ENCODE measurements at regions not wholly inside any gene's neighbourhood (a gene's known extent, or its start where the extent isn't known, plus 50 kb on each side); places are given as distances from the start of the nearest gene placed in this dataset.
A peak's percentile ranks its signal among the peaks of the same experiment; 100 is the strongest.

DNA sequence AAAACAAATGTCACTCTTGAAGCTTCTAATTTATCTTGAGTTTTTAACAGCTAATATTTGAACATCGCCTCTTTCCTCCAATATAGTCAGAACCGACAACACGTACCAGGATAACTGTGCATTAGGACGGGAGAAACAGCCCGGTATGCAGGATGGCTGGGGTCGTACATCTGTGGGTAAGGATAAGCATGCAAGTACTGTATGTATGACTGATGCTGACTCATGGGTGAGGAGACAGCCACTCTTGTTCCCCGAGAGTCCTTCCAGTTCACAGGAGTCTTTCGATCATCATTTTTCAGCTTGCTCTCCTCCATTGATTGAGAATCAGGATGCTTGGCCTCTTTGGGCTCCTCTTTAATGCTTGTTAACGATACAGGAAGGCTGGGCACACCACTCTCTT, 102.3 kb downstream of the ZNF608 start:
- Mint-ChIP-seq H3K36me3 (ENCODE audit: insufficient read depth) (peaks cover 70% of the 10 kb centered on the region), H3K4me3 (ENCODE audit: low read depth) (no peak overlapping the region), H3K27me3 (no peaks in the 10 kb centered on the region), H3K9me3 (ENCODE audit: low read depth) (no peaks in the 10 kb centered on the region), H3K27ac (peak overlapping the region; percentile 42), H3K4me1 (ENCODE audit: low read depth) (peaks cover 42% of the 10 kb centered on the region)
- DNase-seq (ENCODE audit: low spot score, unreplicated experiment), result no peak
- TF ChIP-seq, protein P1, sequence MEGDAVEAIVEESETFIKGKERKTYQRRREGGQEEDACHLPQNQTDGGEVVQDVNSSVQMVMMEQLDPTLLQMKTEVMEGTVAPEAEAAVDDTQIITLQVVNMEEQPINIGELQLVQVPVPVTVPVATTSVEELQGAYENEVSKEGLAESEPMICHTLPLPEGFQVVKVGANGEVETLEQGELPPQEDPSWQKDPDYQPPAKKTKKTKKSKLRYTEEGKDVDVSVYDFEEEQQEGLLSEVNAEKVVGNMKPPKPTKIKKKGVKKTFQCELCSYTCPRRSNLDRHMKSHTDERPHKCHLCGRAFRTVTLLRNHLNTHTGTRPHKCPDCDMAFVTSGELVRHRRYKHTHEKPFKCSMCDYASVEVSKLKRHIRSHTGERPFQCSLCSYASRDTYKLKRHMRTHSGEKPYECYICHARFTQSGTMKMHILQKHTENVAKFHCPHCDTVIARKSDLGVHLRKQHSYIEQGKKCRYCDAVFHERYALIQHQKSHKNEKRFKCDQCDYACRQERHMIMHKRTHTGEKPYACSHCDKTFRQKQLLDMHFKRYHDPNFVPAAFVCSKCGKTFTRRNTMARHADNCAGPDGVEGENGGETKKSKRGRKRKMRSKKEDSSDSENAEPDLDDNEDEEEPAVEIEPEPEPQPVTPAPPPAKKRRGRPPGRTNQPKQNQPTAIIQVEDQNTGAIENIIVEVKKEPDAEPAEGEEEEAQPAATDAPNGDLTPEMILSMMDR (IDR thresholded peaks at IDR 0.05; ENCODE audit: unreplicated experiment), result no peak

DNA sequence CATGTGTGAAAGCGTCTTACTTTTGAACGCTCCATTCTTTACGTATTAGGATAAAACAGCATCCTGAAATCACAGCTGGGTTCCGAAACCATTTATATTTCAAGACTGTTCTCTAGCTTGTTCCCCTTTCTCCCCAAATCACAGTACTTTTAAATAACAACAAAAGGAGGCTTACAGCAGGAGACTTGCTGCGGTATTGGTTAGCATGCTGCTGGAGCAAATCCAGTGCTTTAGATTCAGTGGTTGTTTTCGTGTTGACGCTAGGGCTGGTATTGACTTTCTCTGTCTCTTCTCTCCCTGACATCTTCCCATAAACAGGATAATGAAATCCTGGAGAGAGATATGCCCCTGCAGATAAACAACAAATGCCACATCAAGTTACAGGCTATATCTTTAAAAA, 103.1 kb downstream of the ZNF608 start:
- Mint-ChIP-seq H3K36me3 (ENCODE audit: insufficient read depth) (peaks cover 65% of the 10 kb centered on the region), H3K4me3 (ENCODE audit: low read depth) (no peak overlapping the region), H3K9me3 (ENCODE audit: low read depth) (no peaks in the 10 kb centered on the region), H3K4me1 (ENCODE audit: low read depth) (peaks cover 37% of the 10 kb centered on the region), H3K27ac (peak overlapping the region; percentile 34), H3K27me3 (no peaks in the 10 kb centered on the region)
- TF ChIP-seq, protein P1 (IDR thresholded peaks at IDR 0.05; ENCODE audit: unreplicated experiment), result no peak
- no peak for DNase-seq (ENCODE audit: low spot score, unreplicated experiment)

DNA sequence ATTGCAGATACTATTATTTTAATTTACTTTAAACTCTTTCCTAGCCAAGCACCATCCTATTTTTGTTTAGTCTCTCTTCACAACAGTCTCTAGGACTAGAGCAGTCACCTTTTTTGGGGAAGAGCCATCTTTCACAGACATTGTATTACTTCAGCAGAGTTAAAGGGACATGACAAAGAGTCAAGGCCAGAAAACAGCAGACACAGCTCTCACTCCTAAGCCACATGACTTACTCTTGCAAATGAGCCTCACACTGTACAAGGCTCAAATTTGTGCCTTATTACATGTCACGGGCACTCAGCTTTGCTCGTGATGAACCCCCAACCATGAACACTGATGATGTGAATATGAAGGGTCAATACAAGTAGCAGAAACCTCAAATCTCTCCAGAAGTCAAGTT, 104.3 kb downstream of the ZNF608 start:
- no peak for DNase-seq (ENCODE audit: low spot score, unreplicated experiment)
- Mint-ChIP-seq H3K27ac (peak overlapping the region; percentile 48), H3K4me1 (ENCODE audit: low read depth) (peaks cover 32% of the 10 kb centered on the region), H3K27me3 (no peaks in the 10 kb centered on the region), H3K36me3 (ENCODE audit: insufficient read depth) (peaks cover 56% of the 10 kb centered on the region), H3K9me3 (ENCODE audit: low read depth) (no peaks in the 10 kb centered on the region), H3K4me3 (ENCODE audit: low read depth) (no peak overlapping the region)
- TF ChIP-seq, protein P1 (IDR thresholded peaks at IDR 0.05; ENCODE audit: unreplicated experiment), result no peak

DNA sequence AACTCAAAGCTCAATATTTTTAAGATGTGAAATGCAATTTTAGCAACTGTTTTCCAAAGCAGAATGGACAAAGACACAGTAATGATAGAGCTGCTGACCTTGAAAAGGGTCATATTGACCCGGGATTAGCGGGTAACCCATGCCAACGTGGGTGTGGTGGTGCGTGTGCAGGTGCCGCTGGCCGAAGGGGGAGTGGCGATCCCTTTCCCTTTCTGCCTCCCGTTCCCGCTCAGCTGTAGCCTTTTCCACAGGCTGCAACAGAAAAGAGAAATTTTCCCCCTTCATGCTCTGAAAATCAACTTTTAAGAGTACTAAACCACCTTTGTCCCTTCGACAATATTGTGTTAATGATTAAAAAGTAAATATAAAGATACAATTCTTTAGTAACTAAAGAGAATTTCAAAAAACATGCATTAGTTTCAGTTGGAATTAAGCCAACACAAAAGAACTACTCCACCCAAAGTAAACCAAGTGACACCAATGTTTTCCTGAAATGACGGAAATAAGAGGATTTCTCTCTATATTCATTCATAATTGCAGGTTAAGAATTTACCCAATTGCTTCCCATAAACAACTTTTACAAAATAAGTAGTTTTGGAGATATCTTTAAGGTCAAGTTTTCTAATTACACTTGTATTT, 105.2 kb downstream of the ZNF608 start:
- no peaks in the 10 kb centered on the region for H3K27me3 Mint-ChIP-seq
- TF ChIP-seq, protein P1 (IDR thresholded peaks at IDR 0.05; ENCODE audit: unreplicated experiment), result no peak
- H3K36me3 Mint-ChIP-seq (ENCODE audit: insufficient read depth), result peaks cover 49% of the 10 kb centered on the region
- peaks cover 31% of the 10 kb centered on the region for H3K4me1 Mint-ChIP-seq (ENCODE audit: low read depth)
- no peak overlapping the region for H3K4me3 Mint-ChIP-seq (ENCODE audit: low read depth)
- peak overlapping the region; percentile 49 for H3K27ac Mint-ChIP-seq
- H3K9me3 Mint-ChIP-seq (ENCODE audit: low read depth), result no peaks in the 10 kb centered on the region
- no peak for DNase-seq (ENCODE audit: low spot score, unreplicated experiment)

DNA sequence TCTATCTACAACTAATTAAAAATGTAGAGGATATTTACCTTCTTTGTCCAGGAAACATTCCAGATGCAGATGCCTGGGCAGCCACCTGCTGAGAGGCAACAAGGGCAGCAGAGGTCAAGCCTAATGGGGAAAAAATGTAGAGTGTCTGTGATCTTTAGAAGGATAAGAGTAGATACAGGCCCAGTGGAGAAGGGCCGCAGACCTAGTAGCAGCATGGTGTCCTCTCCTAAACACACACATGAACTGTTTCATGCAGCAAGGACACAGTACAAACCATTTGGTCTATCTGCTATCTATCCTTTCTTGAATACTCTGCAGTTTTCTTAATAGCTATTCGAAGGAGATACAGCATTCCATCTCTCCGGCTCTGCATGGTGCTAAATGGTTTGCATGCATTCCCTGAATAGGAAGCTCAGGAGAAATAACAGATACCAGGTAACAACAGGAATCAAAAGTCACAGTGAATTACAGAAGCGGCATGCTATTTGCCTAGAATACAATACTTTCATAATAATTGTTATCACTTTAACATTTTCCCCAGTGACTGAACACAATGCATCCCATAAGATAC, 107.3 kb downstream of the ZNF608 start:
- peaks cover 44% of the 10 kb centered on the region for H3K36me3 Mint-ChIP-seq (ENCODE audit: insufficient read depth)
- no peak for DNase-seq (ENCODE audit: low spot score, unreplicated experiment)
- no peaks in the 10 kb centered on the region for H3K27me3 Mint-ChIP-seq
- no peaks in the 10 kb centered on the region for H3K9me3 Mint-ChIP-seq (ENCODE audit: low read depth)
- H3K27ac Mint-ChIP-seq, result no peak overlapping the region
- TF ChIP-seq, protein P1 (IDR thresholded peaks at IDR 0.05; ENCODE audit: unreplicated experiment), result no peak
- H3K4me3 Mint-ChIP-seq (ENCODE audit: low read depth), result no peak overlapping the region
- H3K4me1 Mint-ChIP-seq (ENCODE audit: low read depth), result peaks cover 46% of the 10 kb centered on the region
